GM18868 (cell line): ENCODE measurements at regions not wholly inside any gene's neighbourhood (a gene's known extent, or its start where the extent isn't known, plus 50 kb on each side); places are given as distances from the start of the nearest gene placed in this dataset.

ENCODE experiments used
- ATAC-seq: cut with Tn5 transposase; IDR thresholded peaks from one replicate; pipeline ENCODE4 v1.9.1; 2021; ENCODE audit warnings: mild to moderate bottlenecking, moderate library complexity; ENCODE audit not compliant: unreplicated experiment

DNA sequence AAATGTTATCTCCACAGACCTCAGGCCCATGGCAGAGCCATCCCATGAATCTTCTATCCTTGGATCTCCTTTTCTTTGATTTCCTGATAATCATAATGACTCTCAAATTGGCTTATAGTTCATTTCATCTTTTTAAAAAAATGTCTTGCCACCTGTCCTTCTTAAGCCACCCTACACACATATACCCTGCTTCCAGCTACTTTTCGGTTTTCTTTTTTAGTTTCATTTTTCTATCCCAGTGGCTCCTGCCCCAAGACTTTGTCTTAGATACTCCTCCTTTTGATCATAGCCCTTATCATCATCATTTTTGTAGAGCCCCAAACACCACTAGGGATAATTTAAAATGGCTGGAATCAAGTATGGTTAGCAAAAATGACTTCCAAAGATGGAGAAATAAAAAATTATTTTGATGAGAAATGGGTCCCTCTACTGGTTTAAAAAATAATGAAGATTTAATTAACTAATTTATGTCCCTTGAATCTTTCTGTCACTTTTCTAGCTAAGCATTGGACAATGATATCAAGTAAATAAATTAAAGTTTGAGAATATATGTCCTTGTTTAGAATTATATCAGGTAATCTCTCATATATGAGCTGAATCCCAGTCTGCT is 277.3 kb upstream of the SEMA3D start:
- no peak for ATAC-seq

DNA sequence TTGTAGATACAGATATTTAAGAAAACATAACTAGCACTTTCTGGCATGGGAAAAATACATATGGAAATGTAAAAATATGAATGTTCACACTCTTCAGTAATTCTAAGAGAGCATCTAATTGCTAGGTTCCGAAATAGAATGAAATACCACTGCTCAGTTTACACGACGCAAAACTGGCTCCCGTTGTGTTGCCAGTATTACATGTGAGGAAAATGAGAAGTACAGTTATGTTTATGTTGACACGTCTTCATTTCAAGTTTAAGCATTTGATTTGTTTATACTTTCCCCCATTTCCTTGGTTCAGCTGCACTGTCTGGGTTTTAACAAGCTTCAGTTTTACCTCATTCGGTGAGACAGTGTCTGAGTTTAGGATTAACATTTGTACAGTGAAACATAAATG is 275.8 kb upstream of the SEMA3D start:
- no peak for ATAC-seq

DNA sequence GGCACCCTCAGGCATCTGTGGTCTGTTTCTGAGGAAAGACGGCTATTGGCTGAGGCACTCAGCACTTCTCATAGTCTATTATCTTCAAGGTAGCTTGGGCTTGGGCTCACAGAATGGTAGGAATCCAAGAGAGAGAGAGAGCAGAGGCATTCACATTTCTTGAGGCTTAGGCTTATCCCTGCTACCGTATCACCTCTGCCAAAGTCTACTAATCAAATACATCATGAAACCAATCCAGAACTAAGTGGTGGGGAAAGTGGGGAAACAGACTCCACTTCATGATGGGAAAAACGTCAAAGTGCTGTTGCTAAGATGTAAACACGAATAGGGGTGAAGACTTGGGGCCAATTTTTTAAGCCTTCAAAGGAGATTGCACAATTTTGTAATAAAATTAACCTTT is 271.1 kb upstream of the SEMA3D start:
- ATAC-seq: no peak

DNA sequence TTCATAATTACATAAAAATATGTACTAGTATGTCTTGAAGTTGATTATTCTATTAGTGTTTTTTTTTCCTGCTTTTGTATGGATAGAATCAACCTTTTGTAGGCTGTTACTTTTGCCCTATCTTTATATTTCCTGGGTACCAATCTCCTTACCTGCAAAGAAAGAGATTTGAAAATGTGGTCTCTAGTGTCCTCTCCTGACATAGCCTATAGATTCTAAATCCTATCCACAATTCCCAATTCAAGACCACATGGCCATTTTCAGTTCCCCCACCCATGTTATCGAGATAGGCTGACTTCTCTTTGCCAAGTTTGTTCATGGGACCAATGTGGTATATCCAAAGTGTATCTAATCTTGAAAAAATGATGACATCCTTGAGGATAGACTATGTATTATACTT is 269.4 kb upstream of the SEMA3D start:
- ATAC-seq: no peak

DNA sequence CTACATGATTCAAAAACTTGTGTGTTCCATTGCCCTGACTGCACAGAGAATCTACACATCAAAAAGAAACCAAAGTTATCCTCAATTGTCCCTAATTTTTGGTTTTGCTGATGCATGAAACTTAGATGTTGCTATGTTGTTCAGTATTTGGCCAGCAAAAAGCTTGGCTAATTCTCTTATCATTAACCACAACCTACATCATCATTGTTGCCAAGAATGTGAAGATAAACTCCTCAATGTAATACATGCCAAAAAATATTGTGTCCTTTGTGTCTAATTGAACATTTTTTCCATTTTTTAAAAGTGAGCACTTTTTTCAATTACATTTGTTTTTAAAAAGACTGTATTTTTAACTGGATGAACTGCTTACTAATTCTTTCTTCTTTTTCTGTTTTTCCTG is 268.0 kb upstream of the SEMA3D start:
- ATAC-seq: no peak

DNA sequence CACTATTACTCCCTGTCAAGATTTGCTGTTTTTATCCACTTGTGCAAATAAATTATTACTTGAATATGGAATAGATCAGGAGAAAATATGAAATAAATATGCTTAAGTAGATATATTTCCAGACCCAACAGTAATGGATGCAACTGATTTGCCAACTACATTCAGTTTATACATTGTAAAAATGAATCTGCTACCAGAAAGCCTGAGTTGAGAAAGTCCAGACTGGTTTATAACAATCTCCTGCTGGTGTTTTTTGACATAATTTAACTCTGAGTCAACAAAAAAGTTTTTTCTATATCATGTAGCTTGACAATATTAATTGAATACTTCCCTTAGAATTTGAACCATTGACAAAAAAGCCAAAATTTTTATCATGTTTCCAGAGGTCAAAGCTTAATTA is 265.8 kb upstream of the SEMA3D start:
- ATAC-seq: no peak

DNA sequence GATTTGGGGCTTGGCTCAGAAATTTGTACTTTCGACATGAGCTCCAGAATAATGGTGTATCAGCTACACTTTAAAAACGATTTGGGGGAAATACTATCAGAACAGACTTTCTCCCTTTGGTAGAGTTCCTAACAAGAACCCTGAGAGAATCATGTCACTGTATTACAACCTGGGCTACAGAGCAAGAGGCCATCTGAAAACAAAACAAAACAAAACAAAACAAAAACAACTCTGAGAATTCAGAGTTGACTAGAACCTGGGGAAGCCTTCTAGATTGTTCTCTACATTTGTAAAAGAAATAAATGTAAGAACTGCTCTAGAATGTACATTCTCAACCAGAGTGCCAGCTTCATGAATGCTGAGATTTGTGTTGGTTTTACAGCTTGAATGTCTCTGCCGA is 262.6 kb upstream of the SEMA3D start:
- ATAC-seq: no peak

DNA sequence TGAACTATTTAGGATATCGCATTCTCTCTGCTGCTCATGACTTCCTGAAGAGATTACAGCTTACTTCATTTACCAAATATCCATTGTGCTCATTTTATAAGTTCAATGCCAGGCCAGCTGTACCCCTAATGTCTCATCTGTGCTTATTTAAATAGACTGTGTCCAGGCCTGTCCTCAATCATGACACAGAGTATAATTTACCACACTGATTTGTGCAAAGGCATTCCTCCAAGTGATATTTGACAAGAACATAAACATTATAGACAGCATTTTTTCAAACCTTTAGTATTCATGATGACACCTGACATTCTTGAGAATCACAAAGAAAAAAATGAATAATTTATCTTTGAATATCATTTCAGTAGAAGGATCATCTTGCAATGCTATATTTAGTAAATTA is 260.1 kb upstream of the SEMA3D start:
- ATAC-seq: no peak

DNA sequence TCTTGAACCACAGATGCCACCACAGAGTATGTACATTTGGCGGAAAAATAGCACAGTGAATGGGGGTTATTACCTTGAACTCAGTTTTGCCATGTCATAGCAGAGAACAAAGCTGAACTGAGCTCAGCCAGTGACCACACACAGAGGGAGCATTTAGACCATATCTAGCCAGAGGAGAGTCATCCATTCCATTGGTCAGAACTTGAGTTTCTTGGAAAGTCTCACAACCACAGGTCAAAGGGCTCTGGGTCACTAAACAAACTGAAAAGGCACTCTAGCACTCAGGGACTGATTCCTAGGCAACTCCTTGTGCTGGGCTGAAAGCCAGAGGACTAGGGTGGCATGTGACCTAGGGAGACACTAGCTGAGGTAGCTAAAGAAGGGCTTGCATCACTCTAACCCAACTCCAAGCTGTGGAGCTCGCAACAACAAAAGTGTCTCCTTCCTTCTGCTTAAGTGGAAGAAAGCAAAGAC is 239.7 kb upstream of the SEMA3D start:
- no peak for ATAC-seq

DNA sequence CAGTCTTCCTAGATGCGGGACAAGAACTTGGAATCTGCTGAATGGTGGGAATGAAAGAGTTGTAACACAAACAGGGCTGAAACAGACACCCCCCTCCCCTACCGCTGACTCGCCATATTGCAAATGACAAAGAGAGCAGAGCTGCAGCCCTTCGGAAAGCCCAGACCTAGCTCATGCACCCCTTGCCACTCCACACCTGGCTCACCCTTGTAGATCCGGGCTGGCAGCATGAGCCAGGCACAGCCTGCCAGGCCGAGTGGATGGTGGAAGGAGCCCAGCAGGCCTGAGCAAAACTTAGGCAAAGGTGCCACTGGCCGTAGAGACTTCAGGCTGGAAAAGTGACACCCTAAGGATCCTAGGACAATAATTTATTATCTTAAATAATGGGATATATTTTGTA is 237.4 kb upstream of the SEMA3D start:
- no peak for ATAC-seq

DNA sequence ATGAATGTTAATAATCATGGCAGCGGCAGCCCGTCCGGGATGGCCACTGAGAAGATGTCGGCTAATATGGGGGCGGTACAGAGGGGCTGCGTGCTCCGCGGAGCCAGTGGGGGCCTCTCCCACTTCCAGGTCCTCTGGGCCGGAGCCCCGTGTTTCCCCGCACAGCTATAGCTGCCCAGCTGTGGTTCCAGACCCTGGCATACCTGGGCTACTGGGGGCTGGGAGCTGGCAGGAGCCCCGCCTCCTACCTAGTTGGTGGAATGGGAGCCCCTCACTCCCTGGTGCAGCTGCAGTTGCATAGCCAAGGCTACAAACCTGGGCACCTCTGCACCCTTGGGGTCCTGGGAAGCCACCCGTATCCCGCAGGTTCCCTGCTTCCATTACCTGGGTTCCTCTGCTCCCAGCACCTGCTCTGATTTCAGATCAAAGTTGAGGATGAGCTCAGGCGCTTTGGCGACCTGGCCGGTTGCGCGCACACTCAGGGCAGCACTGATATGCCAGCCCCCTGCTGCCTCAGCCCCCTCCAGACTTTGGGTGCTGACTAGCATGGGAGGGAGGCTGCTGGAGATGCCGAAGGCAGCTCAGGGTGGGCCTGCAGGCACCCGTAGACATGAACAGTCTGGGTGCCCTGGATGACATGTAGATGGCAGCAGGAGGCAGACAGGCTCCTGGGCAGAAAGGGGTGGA is 236.5 kb upstream of the SEMA3D start:
- ATAC-seq: no peak

DNA sequence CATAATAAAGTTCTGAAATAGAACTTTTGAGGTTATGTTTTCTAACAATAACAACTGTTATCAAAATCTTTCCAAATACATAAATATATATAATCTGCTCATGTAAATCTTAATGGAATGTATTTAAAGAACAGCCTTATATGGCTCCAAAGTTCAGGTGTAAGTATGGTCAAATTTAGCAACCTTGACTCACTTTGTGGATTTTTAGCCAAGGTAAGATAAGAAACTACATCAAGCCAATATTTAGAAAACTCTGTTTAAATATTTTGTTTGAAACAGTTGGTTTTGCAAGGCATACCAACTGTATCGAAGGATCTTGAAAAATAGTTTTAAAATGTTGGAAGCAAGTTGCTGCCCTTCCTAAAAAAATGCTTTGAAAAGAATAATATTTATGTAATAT is 228.9 kb upstream of the SEMA3D start:
- no peak for ATAC-seq

DNA sequence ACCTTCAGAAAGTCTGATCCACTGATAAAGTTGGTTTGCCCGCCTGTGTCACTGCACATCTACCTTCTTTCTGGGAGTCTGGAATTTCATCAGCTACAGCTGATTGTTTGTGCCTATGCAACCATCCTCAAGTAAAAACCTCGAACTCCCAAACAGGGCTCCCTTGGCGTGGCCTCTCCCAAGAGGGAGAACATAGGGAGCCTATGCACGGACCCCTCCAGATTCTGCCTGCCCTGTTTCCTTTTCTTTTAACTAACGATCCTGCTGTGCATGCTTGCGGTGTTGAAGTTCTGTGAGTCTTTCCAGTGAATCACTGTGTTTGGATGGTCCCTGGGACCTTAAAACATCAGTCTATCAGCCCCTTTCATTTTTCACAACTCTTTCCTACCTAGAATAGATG is 226.9 kb upstream of the SEMA3D start:
- ATAC-seq: no peak

DNA sequence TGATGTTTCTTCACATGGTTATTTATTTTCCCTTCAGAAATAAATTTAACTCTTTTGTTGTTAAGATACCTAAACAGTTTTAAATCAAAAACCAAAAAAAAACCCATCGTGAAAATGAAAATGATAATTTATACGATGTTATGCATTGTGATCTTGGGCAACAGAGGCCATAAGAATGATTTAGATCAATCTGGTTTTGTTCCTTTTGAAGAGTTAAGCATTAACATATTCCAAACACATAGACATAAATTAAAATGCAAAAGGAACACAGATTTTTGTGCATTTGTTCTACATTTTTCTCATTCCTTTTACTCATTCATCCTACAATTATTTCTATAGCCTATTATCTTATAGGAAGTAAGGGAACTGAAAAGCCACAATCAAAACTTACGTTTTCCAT is 226.1 kb upstream of the SEMA3D start:
- ATAC-seq: no peak

DNA sequence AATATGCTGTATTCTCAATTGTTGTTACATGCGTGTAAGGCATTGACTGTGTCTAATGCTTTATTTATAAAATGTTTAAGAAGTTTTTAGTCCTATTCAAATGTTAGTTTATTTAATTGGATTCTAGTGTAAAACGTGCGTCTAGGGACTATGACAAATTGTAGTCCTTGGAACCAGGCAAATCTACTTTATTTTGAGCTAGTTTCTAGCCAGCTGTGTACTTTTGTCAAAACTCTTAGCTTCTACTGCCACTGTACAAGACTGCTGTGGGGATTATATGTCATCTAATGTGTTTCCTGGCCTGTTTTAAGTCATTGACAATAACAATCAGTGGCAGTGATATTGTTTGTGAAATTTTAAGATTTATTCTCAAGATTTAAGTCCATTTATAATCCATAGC is 220.5 kb upstream of the SEMA3D start:
- no peak for ATAC-seq

DNA sequence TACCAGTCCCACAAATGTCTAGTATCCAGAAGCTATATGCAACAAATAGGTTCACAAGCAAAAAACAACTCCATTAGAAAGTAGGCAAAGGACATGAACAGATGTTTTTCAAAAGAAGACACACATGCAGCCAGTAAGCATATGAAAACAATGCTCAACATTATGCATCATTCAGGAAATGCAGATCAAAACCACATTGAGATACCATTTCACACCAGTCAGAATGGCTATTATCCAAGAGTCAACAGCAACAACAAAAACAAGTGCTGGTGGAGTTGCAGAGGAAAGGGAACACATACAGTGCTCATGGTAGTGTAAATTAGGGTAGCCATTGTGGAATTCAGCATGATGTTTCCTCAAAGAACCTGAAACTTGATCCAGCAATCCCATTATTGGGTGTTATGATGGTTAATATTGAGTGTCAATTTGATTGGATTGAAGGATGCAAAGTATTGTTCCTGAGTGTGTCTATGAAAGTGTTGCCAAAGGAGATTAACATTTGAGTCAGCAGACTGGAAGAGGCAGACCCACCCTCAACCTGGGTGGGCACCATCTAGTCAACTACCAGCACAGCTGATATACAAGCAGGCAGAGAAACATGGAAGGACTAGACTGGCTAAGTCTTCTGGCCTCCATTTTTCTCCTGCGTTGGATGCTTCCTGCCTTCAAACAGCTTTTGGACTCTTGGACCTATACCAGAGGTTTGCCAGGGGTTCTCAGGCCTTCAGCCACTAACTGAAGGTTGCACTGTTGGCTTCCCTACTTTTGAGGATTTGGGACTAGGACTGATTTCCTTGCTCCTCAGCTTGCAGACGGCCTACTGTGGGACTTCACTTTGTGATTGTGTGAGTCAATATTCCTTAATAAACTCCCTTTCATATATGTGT is 218.4 kb upstream of the SEMA3D start:
- no peak for ATAC-seq

DNA sequence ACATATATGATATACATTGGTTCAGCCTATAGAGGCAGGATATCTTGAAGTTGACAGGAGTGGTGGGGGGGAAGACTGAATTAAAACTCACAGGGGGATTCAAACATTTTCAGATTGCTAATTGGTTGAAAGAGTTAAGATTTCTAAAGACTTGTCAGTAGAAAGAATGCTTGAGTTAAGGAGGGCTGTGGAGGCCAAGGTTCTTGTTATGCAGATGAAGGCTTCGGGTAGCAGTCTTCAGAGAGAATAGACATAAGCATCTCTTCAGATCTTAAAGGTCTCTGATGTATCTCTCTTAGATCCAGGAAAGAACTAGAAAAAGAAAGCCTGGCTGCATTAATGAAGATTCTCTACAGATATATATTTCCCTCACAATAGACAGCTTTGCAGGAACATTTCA is 209.8 kb upstream of the SEMA3D start:
- ATAC-seq: no peak

DNA sequence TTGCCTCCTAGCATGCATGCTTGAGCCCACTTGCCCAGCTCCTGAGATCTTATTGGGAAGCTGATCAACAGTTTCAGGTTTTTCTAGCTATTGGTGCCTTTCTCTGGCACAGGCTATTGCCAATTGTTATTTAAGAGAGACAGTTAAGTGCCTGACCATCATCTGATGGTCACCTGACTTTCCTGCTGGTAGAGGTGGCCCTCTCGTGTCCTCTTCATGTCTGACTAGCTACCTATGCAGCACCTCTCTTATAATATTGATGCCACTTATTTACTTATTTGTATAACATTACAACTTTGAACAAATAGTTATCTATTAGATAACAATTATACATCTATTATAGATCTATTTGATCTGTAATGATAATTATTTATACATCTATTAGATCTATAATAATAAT is 205.9 kb upstream of the SEMA3D start:
- ATAC-seq: no peak

DNA sequence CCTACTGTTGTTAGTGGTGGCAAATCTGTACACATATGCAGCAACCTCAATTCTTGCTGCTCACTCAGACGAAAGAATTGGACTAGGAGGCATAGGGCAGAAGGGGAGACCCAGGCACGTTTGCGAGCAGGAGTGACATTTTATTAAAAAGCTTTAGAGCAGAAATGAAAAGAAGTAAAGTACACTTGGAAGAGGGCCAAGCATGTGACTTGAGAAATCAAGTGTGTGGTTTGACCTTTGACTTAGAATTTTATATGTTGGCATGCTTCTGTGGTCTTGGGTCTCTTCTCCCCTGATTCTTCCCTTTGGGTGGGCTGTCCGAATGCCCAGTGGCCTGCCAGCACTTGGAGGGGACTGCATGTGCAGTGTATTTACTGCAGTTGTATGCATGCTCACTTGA is 205.5 kb upstream of the SEMA3D start:
- ATAC-seq: no peak

DNA sequence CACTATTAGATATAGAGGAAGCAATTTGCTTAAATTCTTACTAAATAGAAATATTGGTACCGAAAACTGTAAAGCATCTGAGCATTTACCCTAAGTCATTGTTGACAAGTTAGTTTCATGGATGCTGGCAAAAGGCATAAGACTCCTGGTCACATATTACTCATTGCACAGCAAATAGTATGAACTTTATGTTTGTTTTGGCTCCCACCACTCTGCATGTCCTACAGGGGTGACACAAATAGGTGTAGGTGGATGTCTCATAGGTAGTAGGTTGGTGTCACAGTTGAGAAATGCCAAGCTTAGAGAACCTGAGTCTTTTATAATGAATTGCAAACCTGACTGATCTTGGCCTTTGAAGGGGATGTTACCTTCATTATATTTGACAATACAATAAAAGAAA is 199.6 kb upstream of the SEMA3D start:
- ATAC-seq: no peak

DNA sequence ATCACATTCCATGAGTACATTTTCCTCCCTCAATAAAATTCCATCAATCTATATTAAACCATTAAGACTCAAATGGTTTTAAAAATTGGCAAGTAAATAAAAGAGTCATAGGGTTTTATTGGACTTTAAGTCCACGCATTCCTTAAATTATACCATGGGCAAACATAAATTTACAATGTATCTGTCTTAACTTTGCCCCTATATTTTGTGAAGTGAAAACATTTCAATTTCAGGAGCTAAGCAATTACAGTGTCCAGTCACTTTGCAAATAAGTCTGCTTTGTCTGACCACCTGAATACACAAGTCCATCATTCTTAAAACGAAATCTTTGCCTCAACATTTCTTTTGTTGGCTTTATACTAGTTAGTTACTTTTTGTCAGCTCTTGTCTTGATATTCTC is 197.5 kb upstream of the SEMA3D start:
- ATAC-seq: no peak

DNA sequence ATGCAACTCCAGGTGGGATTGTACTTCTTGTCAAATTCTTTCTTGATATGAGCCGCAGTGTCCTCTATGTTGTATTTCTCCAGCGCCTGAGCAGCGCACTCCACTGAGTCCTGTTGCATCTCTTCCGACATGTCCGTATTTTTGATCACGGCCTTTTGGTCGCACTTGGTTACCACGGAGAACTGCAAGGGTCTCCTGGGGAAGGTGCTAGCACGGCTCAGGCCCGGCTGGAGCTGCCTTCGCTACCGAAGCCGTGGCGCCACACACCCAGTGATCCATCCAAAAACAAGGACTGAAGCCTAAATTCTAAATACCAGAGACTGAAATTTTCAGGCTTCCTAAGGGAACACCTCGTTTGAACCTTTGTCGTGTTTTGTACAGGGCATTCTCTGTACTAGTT is 194.4 kb upstream of the SEMA3D start:
- ATAC-seq: no peak
